ENCODE measurements at regions not wholly inside any gene's neighbourhood (a gene's known extent, or its start where the extent isn't known, plus 50 kb on each side); places are given as distances from the start of the nearest gene placed in this dataset.
"Not testable (repeated sequence)": the region's sequence is repeated elsewhere in the genome, so short reads cannot be mapped to it uniquely, and the experiment has no call there.

GRCh38 chr6:72457738-72458137 lies 164.1 kb upstream of the KCNQ5 start:
- H3K4me3 Mint-ChIP-seq = no peak overlapping the region
- H3K36me3 Mint-ChIP-seq = no peaks in the 10 kb centered on the region
- peaks cover 11 to 20% of the 10 kb centered on the region in 2 donors for H3K27me3 Mint-ChIP-seq
- H3K4me1 Mint-ChIP-seq = no peaks in the 10 kb centered on the region
- ATAC-seq (replicated peaks) (no peak), DNase-seq (no peak)
- H3K27ac Mint-ChIP-seq = no peak overlapping the region
- no peaks in the 10 kb centered on the region for H3K9me3 Mint-ChIP-seq

GRCh38 chr6:72458521-72458920 lies 163.3 kb upstream of the KCNQ5 start:
- Mint-ChIP-seq H3K27me3 (peaks cover 14 to 20% of the 10 kb centered on the region in 2 donors), H3K27ac (no peak overlapping the region), H3K36me3 (no peaks in the 10 kb centered on the region), H3K4me3 (no peak overlapping the region), H3K4me1 (no peaks in the 10 kb centered on the region), H3K9me3 (no peaks in the 10 kb centered on the region)
- ATAC-seq (replicated peaks) (no peak), DNase-seq (no peak)

GRCh38 chr6:72461144-72461543 lies 160.7 kb upstream of the KCNQ5 start:
- no peak overlapping the region for H3K27ac Mint-ChIP-seq
- no peaks in the 10 kb centered on the region for H3K4me1 Mint-ChIP-seq
- H3K36me3 Mint-ChIP-seq = no peaks in the 10 kb centered on the region
- no peaks in the 10 kb centered on the region for H3K9me3 Mint-ChIP-seq
- no peak for ATAC-seq (replicated peaks)
- no peak overlapping the region for H3K4me3 Mint-ChIP-seq
- peaks cover 21 to 26% of the 10 kb centered on the region in 2 donors for H3K27me3 Mint-ChIP-seq
- DNase-seq = no peak

DNA sequence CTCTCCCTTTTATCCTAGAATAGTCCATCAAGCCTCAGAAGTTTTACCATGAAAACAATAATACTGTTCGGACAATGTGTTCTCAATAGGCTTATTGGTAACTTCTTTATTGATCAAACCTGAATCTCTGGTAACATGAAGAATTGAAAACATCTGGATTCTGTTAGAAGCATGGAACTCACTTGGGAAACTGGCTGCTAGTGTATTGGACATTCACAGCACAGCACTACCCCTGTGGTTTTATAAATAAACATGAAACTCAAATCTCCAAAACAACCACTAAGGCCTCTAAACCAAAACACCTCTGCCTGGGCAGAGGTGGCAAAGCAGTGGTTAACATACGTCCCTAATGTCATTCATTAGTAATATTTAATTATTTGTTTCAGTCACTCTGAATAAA lies 157.6 kb upstream of the KCNQ5 start:
- H3K9me3 Mint-ChIP-seq = peaks cover 0 to 3% of the 10 kb centered on the region in 2 donors
- no peak overlapping the region for H3K27ac Mint-ChIP-seq
- H3K4me1 Mint-ChIP-seq = no peaks in the 10 kb centered on the region
- ATAC-seq (replicated peaks) = no peak
- DNase-seq = no peak
- no peaks in the 10 kb centered on the region for H3K36me3 Mint-ChIP-seq
- no peak overlapping the region for H3K4me3 Mint-ChIP-seq
- H3K27me3 Mint-ChIP-seq = peaks cover 29 to 34% of the 10 kb centered on the region in 2 donors

DNA sequence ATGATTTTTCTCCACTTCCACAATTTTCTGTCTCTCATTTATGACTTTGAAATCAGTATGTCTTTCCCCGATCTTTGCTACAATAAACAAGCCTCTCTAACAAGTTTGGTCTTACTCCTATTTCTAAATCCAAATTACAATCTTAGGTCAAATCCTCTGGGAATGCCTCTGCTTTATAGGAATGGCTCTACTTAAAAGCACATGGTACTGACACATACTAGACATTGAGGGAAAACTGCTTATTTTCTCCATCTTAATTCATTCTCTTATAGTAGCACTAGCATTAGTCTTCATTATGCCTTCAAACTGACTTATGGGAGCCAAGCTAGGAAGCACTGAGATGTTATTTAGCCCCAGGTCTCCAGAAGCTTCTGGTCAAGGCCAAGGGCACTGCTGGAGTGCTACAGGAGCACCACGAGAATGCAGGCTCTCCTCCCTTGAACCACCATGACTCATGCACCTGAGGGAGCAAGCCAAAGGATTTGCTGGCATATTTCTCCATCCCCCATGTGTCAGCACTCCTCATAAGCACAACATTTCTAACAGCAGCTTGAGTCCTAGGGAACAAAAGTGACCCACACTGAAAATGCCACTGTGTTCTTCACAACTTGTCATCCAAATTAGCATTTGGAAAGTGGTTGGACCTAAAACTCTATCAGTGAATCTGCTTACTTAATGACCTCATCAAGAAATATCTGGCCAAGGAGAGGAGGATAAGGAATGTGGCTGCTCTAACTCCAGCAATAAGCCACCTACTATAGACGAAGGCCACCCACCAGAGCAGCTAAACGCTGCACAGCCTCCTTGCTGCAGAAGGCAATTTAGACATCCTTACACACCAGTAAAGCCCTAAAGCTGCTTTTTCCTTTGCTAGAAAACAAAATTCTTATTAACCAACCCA lies 156.8 kb upstream of the KCNQ5 start:
- H3K27me3 Mint-ChIP-seq = peaks cover 29 to 34% of the 10 kb centered on the region in 2 donors
- ATAC-seq (replicated peaks) (no peak), DNase-seq (no peak)
- H3K4me1 Mint-ChIP-seq = no peaks in the 10 kb centered on the region
- H3K4me3 Mint-ChIP-seq = no peak overlapping the region
- H3K27ac Mint-ChIP-seq = no peak overlapping the region
- peaks cover 0 to 3% of the 10 kb centered on the region in 2 donors for H3K9me3 Mint-ChIP-seq
- no peaks in the 10 kb centered on the region for H3K36me3 Mint-ChIP-seq

GRCh38 chr6:72466471-72466870 lies 155.4 kb upstream of the KCNQ5 start:
- H3K4me3 Mint-ChIP-seq = no peak overlapping the region
- H3K36me3 Mint-ChIP-seq = no peaks in the 10 kb centered on the region
- H3K9me3 Mint-ChIP-seq = peaks cover 0 to 3% of the 10 kb centered on the region in 2 donors
- DNase-seq (no peak), ATAC-seq (replicated peaks) (no peak)
- peaks cover 30 to 35% of the 10 kb centered on the region in 2 donors for H3K27me3 Mint-ChIP-seq
- H3K27ac Mint-ChIP-seq = no peak overlapping the region
- no peaks in the 10 kb centered on the region for H3K4me1 Mint-ChIP-seq

- peaks cover 0 to 3% of the 10 kb centered on the region in 2 donors for H3K9me3 Mint-ChIP-seq
- DNase-seq (no peak), ATAC-seq (replicated peaks) (no peak)
- H3K4me3 Mint-ChIP-seq = no peak overlapping the region
- peaks cover 24 to 36% of the 10 kb centered on the region in 2 donors for H3K27me3 Mint-ChIP-seq
- no peaks in the 10 kb centered on the region for H3K36me3 Mint-ChIP-seq
- no peak overlapping the region for H3K27ac Mint-ChIP-seq
- H3K4me1 Mint-ChIP-seq = no peaks in the 10 kb centered on the region
Observed at GRCh38 chr6:72466971-72467566, 154.8 kb upstream of the KCNQ5 start.

GRCh38 chr6:72469406-72469983 lies 152.4 kb upstream of the KCNQ5 start:
- DNase-seq; H3K4me1 Mint-ChIP-seq; H3K4me3 Mint-ChIP-seq; H3K9me3 Mint-ChIP-seq; H3K27ac Mint-ChIP-seq; H3K36me3 Mint-ChIP-seq; ATAC-seq (replicated peaks): not testable (repeated sequence)
- H3K27me3 Mint-ChIP-seq = peaks cover 21 to 25% of the 10 kb centered on the region in 2 donors

DNA sequence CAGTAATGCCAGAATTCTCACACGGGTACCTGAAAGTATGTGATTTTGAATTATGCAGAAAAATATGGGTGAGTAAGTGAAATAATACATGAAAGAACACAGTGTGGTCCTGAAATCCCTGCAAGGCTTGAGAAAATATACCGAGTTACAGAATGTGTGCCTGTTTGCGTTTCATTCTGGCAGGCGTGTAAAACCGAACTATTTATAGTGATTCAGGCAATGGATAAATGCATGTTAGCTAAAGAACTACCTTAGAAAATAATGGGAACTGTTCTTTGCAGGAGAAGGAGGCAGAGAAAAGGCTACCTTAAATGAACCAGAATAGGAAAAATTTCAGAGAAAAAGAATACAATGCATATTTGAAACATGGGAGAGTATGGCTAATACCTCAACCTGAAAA lies 145.8 kb upstream of the KCNQ5 start:
- Mint-ChIP-seq H3K4me1 (no peaks in the 10 kb centered on the region), H3K4me3 (no peak overlapping the region), H3K9me3 (peaks cover 0 to 4% of the 10 kb centered on the region in 2 donors), H3K27me3 (peaks cover 5 to 8% of the 10 kb centered on the region in 2 donors), H3K36me3 (no peaks in the 10 kb centered on the region), H3K27ac (no peak overlapping the region)
- DNase-seq (no peak), ATAC-seq (replicated peaks) (no peak)

DNA sequence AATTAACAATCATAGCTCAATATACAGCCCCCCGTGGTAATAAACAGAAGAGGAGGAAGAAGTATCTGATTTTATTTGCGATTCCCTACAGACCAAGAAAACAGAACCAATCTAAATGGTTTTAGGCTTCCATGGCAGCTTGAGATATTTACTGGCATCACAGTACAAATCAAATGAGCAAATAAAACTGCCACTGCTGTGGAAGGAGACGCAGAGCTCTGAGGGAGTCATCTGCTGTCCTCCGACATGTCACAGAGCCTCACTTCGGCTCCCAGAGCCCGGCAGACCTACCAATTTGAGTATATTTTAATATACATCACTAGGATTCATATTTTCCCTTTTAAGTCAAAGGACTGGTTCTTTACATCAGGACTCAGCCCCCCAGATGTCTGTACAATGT lies 145.2 kb upstream of the KCNQ5 start:
- Mint-ChIP-seq H3K36me3 (no peaks in the 10 kb centered on the region), H3K4me3 (no peak overlapping the region), H3K27me3 (peaks cover 5 to 7% of the 10 kb centered on the region in 2 donors), H3K9me3 (peaks cover 0 to 4% of the 10 kb centered on the region in 2 donors), H3K4me1 (no peaks in the 10 kb centered on the region), H3K27ac (no peak overlapping the region)
- ATAC-seq (replicated peaks) = no peak
- no peak for DNase-seq

DNA sequence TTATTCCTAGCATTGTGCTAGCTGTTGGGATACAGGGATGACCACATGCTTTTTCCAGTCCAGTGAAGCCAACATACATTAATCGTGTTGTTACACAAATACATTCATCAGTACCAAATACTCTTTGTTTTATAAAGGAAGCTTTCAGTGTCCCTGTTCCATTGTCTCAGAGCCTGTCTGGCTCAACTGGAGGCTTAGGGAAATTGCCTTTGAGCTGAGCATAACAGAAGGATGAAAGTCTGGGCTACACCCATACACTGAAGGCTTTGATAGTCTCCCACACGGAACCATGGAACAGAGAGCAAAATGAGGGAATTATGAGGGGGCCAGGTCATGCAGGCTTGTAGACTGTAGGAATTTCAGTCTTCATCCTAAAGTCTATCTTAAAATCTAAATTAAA lies 126.4 kb upstream of the KCNQ5 start:
- DNase-seq = no peak
- H3K27ac Mint-ChIP-seq = no peak overlapping the region
- H3K9me3 Mint-ChIP-seq = peaks cover 0 to 2% of the 10 kb centered on the region in 2 donors
- no peaks in the 10 kb centered on the region for H3K4me1 Mint-ChIP-seq
- H3K4me3 Mint-ChIP-seq = no peak overlapping the region
- peaks cover 8 to 23% of the 10 kb centered on the region in 2 donors for H3K27me3 Mint-ChIP-seq
- no peaks in the 10 kb centered on the region for H3K36me3 Mint-ChIP-seq
- no peak for ATAC-seq (replicated peaks)

DNA sequence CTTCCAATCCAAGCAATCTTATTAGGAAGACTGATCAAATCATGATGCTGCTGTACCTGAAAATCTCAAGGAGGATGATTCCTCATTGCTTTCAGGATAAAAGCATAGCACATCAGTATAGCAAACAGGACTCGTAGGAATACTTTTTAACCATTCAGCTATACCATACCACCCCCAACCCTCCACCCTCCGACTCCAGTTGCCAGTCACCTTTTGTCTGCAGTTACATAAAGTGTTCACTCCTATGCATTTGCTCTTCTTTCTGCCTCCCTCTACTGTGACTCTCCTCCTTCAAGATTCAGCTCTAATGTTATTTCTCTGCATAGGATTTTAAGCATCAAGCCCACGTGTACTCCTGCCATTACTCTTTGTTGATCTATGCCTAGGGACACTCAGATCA lies 124.7 kb upstream of the KCNQ5 start:
- no peaks in the 10 kb centered on the region for H3K36me3 Mint-ChIP-seq
- ATAC-seq (replicated peaks) (no peak), DNase-seq (no peak)
- H3K4me1 Mint-ChIP-seq = no peaks in the 10 kb centered on the region
- H3K9me3 Mint-ChIP-seq = peaks cover 0 to 2% of the 10 kb centered on the region in 2 donors
- H3K27me3 Mint-ChIP-seq = peaks cover 8 to 23% of the 10 kb centered on the region in 2 donors
- no peak overlapping the region for H3K4me3 Mint-ChIP-seq
- no peak overlapping the region for H3K27ac Mint-ChIP-seq

DNA sequence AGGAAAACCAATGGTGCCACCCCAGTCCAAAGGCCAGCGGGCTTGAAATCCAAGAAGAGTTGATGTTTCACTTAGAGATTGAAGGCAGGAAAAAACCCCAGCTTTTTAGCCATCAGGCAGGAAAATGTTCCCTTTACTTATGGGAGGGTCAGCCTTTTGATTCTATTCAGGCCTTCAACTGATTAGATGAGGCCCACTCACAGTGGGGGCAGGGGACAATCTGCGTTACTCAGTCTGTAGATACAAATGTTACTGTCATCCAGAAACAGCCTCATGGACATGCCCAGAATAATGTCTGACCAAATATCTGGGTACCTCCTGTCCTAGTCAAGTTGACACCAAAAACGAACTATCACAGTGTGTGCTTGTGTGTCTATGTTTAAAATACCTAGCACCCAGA lies 121.2 kb upstream of the KCNQ5 start:
- H3K4me1 Mint-ChIP-seq = no peaks in the 10 kb centered on the region
- H3K27ac Mint-ChIP-seq = no peak overlapping the region
- no peak for DNase-seq
- peaks cover 18 to 24% of the 10 kb centered on the region in 2 donors for H3K27me3 Mint-ChIP-seq
- H3K36me3 Mint-ChIP-seq = no peaks in the 10 kb centered on the region
- no peaks in the 10 kb centered on the region for H3K9me3 Mint-ChIP-seq
- no peak overlapping the region for H3K4me3 Mint-ChIP-seq
- no peak for ATAC-seq (replicated peaks)

DNA sequence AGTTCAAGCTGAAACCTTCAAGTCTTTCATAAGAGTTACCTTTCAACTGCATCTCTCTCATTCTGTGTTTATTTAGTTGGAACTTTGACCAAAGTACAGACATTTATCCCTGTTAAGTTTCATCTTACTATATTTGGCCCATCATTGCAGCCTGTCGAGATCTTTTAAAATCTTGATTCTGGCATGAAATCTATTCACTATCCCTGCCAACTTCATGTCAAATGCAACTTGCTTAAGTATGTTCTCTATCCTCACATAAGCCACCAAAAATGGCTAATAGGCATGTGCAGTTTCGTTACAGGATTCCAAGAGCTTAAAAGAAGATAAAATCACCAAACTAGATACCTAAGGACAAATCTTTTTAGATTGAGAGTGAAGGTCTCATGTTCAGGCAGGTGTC lies 117.5 kb upstream of the KCNQ5 start:
- no peak for DNase-seq

DNA sequence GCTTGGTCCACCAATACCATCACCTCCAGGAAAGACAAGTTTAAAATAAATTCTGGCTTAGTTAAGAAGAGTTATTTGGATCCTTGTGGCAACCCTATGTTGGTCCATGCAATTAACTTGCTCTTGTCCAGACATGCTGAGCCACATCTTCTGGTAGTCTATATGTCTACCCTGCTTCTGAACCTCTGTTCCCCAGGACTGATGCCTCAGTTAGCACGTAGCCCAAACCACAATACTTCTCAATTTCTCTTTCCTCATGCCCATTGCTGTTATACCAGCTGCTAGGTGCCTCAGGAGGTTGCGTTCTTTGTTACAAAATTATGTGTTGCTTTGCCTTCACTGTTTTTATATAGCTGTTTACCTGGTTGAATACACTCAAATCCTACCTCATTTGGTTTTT lies 116.4 kb upstream of the KCNQ5 start:
- no peak for ATAC-seq (replicated peaks)
- no peaks in the 10 kb centered on the region for H3K9me3 Mint-ChIP-seq
- peaks cover 12 to 15% of the 10 kb centered on the region in 2 donors for H3K27me3 Mint-ChIP-seq
- no peak for DNase-seq
- no peak overlapping the region for H3K4me3 Mint-ChIP-seq
- H3K36me3 Mint-ChIP-seq = no peaks in the 10 kb centered on the region
- H3K4me1 Mint-ChIP-seq = no peaks in the 10 kb centered on the region
- H3K27ac Mint-ChIP-seq = no peak overlapping the region

More for the DNA sequence above, 117.5 kb upstream of the KCNQ5 start:
- H3K4me1 Mint-ChIP-seq = no peaks in the 10 kb centered on the region
- no peak overlapping the region for H3K27ac Mint-ChIP-seq
- H3K27me3 Mint-ChIP-seq = peaks cover 9 to 17% of the 10 kb centered on the region in 2 donors
- H3K36me3 Mint-ChIP-seq = no peaks in the 10 kb centered on the region
- H3K9me3 Mint-ChIP-seq = no peaks in the 10 kb centered on the region
- ATAC-seq (replicated peaks) = no peak
- H3K4me3 Mint-ChIP-seq = no peak overlapping the region
